ENCODE measurements at regions not wholly inside any gene's neighbourhood (a gene's known extent, or its start where the extent isn't known, plus 50 kb on each side); places are given as distances from the start of the nearest gene placed in this dataset.

GRCh38 chr5:115072266-115073064, 97.2 kb downstream of the TRIM36 start:
- no peak for TF ChIP-seq CTCF (conservative IDR thresholded peaks at IDR 0.05; ENCODE audit: low read length)
- H3K4me3 ChIP-seq (ENCODE audit: low read length) = no peak overlapping the region
- DNase-seq (ENCODE audit: low read depth) = no peak

GRCh38 chr5:115070737-115071136, 99.0 kb downstream of the TRIM36 start:
- no peak overlapping the region for H3K4me3 ChIP-seq (ENCODE audit: low read length)
- DNase-seq (ENCODE audit: low read depth) = no peak
- no peak for TF ChIP-seq CTCF (conservative IDR thresholded peaks at IDR 0.05; ENCODE audit: low read length)

GRCh38 chr5:115069087-115069968, 100.4 kb downstream of the TRIM36 start:
- DNase-seq (ENCODE audit: low read depth) = peak; percentile 60
- peak; percentile 72 for TF ChIP-seq CTCF (conservative IDR thresholded peaks at IDR 0.05; ENCODE audit: low read length)
- H3K4me3 ChIP-seq (ENCODE audit: low read length) = no peak overlapping the region

GRCh38 chr5:115068239-115069086, 101.2 kb downstream of the TRIM36 start:
- no peak overlapping the region for H3K4me3 ChIP-seq (ENCODE audit: low read length)
- no peak for TF ChIP-seq CTCF (conservative IDR thresholded peaks at IDR 0.05; ENCODE audit: low read length)
- peak; percentile 20 for DNase-seq (ENCODE audit: low read depth)

GRCh38 chr5:115064380-115064779, 105.3 kb downstream of the TRIM36 start:
- H3K4me3 ChIP-seq (ENCODE audit: low read length) = no peak overlapping the region
- no peak for DNase-seq (ENCODE audit: low read depth)
- TF ChIP-seq CTCF (conservative IDR thresholded peaks at IDR 0.05; ENCODE audit: low read length) = no peak

GRCh38 chr5:115054387-115054951, 115.2 kb downstream of the TRIM36 start:
- no peak overlapping the region for H3K4me3 ChIP-seq (ENCODE audit: low read length)
- no peak for DNase-seq (ENCODE audit: low read depth)
- no peak for TF ChIP-seq CTCF (conservative IDR thresholded peaks at IDR 0.05; ENCODE audit: low read length)
